AML-193 (cell line): ENCODE measurements at regions not wholly inside any gene's neighbourhood (a gene's known extent, or its start where the extent isn't known, plus 50 kb on each side); places are given as distances from the start of the nearest gene placed in this dataset.
"Not testable (repeated sequence)": the region's sequence is repeated elsewhere in the genome, so short reads cannot be mapped to it uniquely, and the experiment has no call there.

Experiments used
- DNase-seq, 2 experiments: peaks; one replicate each; lab custom pipeline; 2025; lab: John Stamatoyannopoulos, UW

DNA sequence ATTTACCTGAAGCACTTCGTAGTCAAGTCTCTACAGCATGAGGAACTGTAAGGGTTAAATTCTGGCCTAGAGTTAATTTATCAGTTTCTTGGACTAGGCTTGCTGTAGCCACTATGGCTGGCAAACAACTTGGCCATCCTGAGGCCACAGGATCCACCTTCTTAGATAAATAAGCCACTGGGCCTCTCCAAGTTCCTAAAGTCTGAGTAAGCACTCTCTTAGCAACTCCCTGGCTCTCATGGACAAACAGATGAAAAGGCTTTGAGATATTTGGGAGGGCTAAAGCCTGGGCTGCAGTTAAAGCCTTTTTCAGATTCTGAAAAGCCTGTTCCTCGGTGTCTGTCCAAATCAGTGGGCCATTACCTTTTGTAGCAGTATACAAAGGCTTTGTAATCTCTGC, 675.0 kb downstream of the TMEM121 start:
- DNase-seq, result no peak

DNA sequence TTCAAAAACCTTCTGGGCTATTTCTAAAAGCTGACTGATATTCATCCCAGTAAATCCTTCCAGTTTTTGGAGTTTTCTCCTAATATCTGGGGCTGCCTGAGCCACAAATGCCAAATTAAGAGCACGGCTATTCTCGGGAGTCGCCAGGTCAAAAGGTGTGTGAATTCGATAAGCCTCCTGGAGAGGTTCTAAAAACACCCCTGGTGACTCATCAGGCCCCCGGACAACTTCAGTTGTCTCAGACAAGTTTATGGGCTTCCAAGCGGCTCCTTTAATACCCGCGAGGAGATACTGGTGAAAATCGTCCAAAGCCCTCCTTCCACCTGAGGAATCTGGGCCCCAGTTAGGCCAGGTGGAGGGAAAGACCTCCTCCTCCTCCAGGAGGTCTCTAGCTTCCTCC, 677.1 kb downstream of the TMEM121 start:
- DNase-seq, result no peak

DNA sequence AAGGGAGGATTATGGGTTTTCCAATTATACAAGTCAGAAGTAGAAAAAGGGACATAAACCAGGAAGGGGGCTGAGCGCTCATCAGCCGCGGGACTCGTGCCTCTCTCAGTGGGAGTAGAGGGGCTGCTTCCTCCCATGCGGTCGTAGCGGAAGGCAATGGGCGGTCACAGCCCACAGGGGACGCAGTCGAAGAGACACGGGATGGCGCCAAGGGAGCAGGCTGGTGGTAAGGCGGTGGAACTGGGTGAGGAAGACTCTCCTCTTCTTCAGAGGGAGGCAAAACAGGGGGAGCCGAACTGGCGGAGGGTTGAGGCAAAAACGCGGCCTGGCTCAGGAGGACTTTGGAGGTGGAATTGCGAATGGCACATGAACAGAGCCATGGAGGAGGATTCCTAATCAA, 677.7 kb downstream of the TMEM121 start:
- no peak for DNase-seq

- no peak for DNase-seq
These were observed 680.9 kb downstream of the TMEM121 start for GRCh38 chr14:106207316-106207715.

GRCh38 chr14:106208794-106209193, 682.4 kb downstream of the TMEM121 start:
- no peak for DNase-seq

- DNase-seq, result no peak
These were observed 683.4 kb downstream of the TMEM121 start for GRCh38 chr14:106209755-106210154.

- no peak for DNase-seq
These were observed 684.3 kb downstream of the TMEM121 start for GRCh38 chr14:106210650-106211049.

GRCh38 chr14:106211334-106211900, 685.0 kb downstream of the TMEM121 start:
- no peak for DNase-seq

GRCh38 chr14:106215229-106215628, 688.8 kb downstream of the TMEM121 start:
- DNase-seq, result no peak

DNA sequence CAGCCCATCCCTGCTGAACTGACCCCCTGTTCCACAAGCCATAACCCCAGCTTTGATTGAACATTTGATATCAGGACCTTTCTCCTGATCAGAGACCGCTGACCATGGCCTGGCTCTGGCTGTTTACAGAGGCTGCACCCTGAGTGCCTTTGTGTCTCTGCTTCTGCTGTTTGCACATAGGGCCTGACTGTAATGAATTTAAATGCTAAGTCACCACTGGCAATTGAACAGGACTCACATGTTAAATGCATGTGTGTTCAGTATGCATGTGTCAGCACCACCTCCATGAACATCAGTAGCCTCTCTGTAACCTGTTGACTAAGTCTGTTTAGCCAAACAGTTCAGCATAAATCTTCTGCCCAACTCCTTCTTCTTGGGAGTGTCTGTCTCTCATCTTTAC, 690.3 kb downstream of the TMEM121 start:
- DNase-seq, result no peak

DNA sequence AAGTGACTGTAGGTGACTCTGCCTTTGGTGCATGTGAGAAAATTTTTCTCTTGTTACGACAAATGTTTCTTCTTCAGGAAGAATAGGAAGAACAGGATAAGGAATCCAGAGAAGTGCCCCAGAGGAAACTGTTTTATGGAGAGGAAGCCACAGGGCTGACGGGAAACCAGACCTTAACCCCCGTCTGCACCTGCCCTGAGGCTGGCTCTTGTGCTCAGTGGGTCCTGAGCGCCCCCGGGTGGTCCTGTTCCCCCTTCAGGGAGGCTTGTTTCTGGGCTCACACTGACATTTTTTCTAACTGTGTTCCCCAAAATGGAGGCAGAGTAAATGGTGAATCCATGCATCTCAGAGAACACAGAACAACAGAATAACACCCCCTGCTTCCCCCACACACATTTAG, 691.8 kb downstream of the TMEM121 start:
- DNase-seq, result no peak

GRCh38 chr14:106222311-106222710, 695.9 kb downstream of the TMEM121 start:
- DNase-seq, result no peak

DNA sequence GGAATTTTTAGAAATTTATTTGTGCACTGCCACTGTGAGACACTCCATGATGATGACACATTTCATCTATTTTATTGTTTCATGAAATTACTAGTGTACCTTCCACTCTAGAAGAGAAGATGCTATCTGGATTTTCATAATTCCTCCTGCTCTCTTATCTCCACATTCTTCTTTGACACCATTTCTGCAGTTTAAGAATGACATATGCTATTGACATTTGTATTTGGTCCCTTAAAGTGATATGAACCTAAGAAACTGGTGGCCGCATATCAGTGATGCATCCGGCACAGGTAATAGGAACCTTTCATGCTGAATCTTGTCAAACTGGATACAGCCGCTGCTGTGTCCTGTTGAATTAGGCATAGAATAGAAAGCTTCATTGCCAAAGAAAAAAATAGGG, 696.3 kb downstream of the TMEM121 start:
- DNase-seq, result no peak

DNA sequence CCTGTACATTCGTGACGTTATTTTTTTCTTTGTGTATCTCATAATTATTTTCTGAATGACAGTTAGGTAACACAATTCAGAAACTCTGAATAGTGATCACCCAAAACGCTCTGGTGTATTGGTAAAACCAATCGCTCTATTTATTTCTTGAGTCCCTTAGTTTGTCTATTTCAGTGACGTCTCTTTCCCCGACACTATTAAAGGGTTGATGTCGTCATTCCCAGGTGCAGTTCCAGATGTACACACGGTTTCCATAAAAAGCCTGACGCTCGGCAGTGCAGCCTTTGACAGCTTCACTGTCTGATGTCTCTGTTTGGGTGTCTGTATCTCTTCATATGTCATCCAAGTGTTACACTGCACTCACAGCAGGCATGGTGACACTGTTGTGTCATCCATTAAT, 701.4 kb downstream of the TMEM121 start:
- no peak for DNase-seq

- DNase-seq, result no peak
These were observed 702.3 kb downstream of the TMEM121 start for GRCh38 chr14:106228541-106229158.

- DNase-seq, result no peak
These were observed 703.7 kb downstream of the TMEM121 start for GRCh38 chr14:106230071-106230470.

GRCh38 chr14:106233191-106233590, 706.8 kb downstream of the TMEM121 start:
- DNase-seq, result not testable (repeated sequence)

- not testable (repeated sequence) for DNase-seq
These were observed 708.3 kb downstream of the TMEM121 start for GRCh38 chr14:106234525-106235254.

- no peak for DNase-seq
These were observed 709.2 kb downstream of the TMEM121 start for GRCh38 chr14:106235356-106236159.

DNA sequence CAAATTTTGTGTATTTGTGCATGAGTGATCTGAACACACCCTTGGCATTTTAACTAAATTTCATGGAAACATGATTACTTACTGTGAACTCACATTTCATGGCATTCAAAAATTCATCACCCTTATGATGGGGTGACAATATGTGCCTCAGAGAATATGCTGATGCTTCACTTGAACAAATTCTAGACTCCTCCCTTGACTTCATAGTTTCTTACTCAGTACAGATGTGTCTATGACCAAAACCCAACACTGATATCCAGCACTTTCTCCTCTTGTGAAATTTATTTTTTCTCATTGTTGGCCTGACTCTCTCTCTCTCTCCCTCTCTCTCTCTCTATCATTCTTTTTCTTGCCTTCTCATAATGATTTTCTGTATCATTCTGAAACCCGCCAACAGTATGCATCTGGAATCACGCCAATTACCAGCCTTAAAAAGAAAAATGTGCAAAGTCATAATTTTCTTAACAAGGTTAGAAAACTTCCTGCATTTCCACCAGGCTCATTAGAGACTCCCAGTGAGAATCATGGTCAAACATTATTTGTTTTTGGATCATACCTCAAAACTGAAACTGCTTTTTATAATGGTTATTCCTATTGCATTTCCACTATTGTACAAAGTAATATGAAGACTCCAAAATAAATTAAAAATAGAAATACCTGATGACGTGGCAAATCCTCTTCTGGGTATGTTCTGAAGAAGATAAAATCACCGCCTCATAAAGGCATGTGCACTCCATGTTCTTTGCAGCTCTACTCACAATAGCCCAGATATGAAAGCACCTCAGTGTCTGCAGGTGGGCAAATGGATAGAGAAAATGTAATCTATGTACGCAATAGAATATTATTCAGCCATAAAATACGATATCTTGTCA, 722.2 kb downstream of the TMEM121 start:
- DNase-seq, result no peak

- DNase-seq, result not testable (repeated sequence)
These were observed 727.6 kb downstream of the TMEM121 start for GRCh38 chr14:106253995-106254394.

GRCh38 chr14:106257569-106257994, 731.2 kb downstream of the TMEM121 start:
- DNase-seq, result peak in 1 of 2 experiments; percentile 16
